ENCODE measurements at regions not wholly inside any gene's neighbourhood (a gene's known extent, or its start where the extent isn't known, plus 50 kb on each side); places are given as distances from the start of the nearest gene placed in this dataset.
"Not testable (repeated sequence)": the region's sequence is repeated elsewhere in the genome, so short reads cannot be mapped to it uniquely, and the experiment has no call there.

DNA sequence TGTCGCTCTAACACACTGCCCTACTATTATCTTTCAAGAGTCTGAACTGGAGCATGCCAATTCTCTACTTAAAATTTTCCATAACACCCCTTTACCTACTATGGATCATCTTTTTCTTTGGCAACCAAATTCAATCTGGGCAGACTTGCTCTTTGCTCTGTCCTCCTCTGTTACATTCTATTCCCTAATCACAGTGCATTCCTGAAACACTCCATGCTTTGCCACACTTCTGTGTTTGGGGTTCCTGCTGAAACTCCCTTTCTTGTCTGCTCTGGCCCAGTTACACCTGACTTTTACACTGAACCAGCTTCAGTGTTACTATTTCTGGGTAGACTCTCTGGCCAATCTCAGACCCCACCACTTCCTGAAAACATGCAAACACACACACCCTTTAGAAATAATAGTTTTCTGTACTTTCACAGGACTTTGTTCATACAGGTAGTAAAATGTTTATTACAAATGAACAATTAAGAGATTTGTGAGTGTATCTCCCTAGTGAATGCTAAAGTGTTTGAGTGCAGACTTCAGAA is 119.9 kb upstream of the DCC start:
- DNase-seq, result no peak

GRCh38 chr18:52222211-52222610 is 117.8 kb upstream of the DCC start:
- DNase-seq, result no peak

- no peak for DNase-seq
Observed at GRCh38 chr18:52227536-52227935, 112.5 kb upstream of the DCC start.

DNA sequence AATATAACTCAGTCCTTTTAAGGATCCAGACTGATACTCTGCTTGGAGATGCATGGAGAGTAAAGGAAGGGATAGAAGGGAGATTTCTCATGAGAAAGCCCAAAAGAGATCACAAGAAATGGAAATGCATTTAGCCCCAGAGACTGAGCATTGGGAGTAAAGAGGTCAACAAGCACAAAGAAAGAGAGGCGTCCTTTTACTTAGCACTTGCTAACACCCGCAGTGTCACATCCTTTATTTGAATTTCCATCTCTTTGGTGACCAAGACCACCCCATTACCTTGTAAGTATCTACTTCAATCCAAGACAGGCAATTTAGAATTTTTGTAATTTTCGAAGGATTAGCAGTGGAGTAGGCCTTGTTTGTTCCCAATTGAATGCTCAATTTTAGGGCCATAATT is 111.8 kb upstream of the DCC start:
- DNase-seq, result no peak

GRCh38 chr18:52236131-52236530 is 103.9 kb upstream of the DCC start:
- DNase-seq, result no peak

DNA sequence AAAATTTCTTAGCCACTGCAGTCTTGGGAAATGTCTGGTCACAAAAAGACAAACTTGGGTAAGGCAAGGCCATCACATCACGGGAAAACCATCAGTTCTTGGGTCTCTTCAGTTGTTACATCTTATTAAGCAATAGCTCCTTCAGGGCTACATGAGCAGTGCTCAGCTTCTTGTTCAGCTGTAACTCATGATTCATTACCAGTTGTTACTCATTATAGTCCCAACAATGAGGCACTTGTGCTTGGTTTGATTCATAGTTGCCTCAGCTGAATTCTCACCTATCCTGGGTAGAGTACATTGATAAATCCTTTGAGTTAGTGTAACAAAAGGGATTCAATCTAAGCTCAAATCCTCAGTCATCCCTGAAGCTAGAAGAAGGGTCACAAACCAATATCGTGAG is 102.4 kb upstream of the DCC start:
- no peak for DNase-seq

DNA sequence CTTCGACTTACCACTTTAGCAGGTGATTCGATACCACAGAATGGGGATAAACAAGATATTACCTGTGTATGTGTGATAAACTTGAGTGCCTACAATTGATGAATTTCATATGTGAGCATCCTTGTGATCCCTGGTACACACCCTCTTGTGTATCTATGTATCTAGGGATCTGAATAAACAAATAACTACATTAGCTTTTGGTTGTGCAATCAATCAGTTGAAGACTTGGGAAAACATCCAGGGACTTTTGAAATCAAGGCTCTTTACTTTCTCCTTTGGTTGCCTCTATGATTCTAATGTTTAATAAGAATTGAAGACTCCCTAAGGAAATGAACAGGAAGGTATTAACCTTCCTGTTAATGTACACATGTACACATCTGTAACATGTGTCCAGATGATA is 97.3 kb upstream of the DCC start:
- DNase-seq, result no peak

DNA sequence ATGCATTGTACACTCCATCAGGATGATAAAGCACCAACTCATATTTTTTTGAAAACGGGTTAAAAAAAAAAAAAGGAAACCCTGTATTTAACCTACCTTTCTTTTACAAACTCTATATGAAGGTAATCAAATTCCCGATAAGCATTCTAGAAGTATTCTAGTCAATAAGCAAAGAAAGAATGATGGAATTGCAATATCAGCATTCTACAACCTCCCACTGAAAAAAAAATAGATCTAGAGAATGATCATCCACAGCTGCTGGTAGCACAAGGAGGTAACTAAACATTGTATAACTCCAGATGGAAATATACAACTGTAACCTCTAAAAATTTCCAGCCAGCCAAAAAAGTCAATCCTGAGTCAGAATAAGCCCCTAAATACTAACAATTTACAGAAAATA is 95.3 kb upstream of the DCC start:
- DNase-seq, result no peak

GRCh38 chr18:52254367-52254766 is 85.6 kb upstream of the DCC start:
- no peak for DNase-seq

- not testable (repeated sequence) for DNase-seq
Observed at GRCh38 chr18:52257417-52257816, 82.6 kb upstream of the DCC start.

DNA sequence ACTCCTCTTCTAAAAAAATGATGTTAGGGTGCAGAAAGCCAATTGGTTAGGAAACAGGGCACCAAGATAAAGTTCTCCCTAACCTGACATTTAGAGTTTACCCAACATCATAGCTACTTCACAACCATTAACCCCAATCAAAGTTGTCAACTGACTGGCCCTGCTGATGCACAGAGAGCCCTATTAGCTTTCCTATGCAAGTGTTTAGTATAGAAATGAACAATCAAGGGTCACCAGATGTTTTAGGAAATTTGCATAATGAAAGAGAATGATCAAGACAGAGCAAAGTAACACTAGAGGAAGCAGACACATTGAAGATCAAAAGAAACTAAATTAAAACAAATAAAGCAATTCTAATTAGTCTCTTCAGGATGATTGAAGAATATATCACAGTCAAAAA is 64.2 kb upstream of the DCC start:
- DNase-seq, result no peak

GRCh38 chr18:52277785-52278184 is 62.2 kb upstream of the DCC start:
- no peak for DNase-seq

DNA sequence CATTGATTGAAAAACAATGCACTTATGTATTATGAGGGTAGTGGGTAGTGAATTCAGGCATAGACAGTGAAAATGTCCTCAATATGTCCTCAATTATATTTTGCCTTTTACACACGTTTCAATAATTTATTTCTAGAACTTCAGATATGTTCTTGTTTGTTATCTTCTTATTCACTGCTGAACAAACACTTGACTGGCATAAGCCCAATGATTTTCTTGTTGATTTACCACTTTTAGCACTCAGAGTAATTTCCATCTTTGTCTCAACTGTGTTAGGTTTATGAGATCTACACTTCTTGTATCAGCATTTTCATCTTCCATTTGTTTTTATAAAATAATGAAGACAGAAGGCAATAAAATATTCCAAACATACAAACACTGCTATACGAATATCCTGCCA is 61.8 kb upstream of the DCC start:
- DNase-seq, result no peak

DNA sequence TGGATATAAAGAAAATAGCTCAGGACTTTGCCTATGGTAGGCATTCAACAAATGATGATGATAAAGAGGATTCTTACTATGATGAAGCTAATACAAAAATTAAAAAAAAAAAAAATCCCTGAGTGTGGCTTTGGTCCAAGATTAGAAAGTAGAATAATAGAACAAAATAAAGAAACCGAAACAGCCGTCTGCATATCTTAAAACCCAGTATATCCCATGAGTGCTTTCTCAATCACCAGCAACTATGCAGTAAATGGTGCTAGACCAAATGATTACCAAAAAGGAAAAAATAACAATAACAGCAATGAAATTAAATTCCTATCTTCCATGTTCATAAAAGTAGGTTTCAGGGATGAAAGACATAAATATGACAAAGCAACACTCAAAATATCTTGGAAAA is 59.3 kb upstream of the DCC start:
- DNase-seq, result no peak

DNA sequence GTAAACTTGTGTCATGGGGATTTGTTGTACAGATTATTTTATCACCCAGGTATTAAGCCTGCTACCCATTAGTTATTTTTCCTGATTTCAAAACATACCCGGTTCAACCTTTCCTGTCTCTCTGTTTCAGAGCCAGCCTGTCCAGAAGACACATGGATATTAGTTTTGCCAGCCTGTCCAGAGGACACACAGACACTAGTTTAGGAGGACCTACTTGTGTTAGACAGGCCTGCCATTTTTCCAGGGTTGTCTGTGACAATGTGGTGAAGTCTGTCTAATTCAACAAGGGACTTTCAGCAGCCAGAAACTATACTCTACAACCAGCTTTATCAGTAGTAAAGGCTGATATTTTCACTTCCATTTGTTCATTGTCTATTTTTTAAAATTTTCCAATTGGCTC is 56.1 kb upstream of the DCC start:
- DNase-seq, result no peak

DNA sequence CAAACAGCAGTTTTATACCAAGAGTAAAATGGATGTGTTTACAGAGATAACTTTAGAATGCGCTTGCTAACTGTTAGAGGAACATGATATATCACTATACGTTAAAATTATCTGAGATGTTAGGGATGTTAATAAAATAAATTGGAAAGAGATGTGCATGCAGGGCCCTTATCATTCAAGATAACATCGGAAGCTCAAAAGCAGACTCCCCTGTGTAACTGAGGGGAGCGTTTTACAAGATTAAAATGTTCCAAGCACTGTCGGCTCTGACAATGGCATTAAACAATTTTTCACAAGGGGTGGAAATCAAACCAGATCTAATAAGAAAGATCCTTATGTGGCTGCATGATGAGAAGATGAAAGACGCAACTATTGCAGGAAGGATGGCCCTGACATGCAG is 53.3 kb upstream of the DCC start:
- DNase-seq, result no peak

DNA sequence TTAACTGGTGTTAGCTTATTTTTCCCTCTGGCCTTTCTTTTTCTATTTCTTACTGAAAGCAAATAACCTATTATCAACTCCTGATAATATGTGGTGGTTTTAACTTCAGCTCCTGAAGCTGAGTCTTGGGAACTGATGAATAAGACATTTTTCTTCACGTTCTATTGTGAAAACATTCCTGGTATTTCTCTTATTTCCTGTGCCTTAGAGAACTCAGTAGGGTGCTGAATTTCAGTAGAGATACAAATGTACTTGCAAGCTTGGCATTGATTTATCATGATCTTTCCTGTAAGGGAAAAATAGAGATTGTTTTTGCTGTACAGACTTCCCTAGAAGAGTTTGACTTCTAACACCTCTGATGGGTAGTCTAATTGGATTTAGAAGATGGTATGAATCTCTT is 52.8 kb upstream of the DCC start:
- DNase-seq, result no peak

DNA sequence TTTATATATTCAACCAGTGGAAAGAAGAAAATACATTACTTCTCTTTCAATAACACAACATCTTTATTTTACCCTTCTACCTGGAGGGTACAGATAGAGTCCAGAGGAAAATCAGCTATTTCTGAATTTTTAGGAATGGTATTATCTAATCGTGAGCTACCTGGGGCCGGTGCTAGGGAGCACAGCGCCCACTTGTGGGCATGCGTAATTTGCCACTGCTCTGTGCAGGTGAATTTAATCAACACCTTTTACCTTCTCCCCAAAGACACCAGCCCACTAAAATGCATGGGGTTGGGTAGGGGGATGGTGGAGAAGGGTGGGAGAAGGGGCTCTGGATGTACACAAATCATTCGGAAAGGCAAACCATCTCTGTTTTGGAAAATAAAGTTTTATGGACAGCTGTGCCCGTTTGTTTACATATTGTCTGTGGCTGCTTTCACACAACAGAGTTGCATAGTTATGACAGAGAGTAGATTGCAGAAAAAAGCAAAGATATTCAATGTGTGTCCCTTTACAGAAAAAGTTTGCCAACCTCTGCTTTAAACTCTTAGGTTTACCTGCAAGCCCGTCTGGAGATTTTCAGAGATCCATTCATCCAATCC is 51.5 kb upstream of the DCC start:
- no peak for DNase-seq

- no peak for DNase-seq
Observed at GRCh38 chr18:52289392-52289791, 50.6 kb upstream of the DCC start.

All from CD4-positive, alpha-beta T cell treated with Interleukin-1 beta for 1 hour (primary cell).